GM18508 (cell line): ENCODE measurements at regions not wholly inside any gene's neighbourhood (a gene's known extent, or its start where the extent isn't known, plus 50 kb on each side); places are given as distances from the start of the nearest gene placed in this dataset.
"Not testable (repeated sequence)": the region's sequence is repeated elsewhere in the genome, so short reads cannot be mapped to it uniquely, and the experiment has no call there.

ENCODE experiments used
- ATAC-seq: cut with Tn5 transposase; IDR thresholded peaks from one replicate; pipeline ENCODE4 v1.9.1; 2021; ENCODE audit warnings: moderate number of reproducible peaks; ENCODE audit not compliant: insufficient read depth, unreplicated experiment

DNA sequence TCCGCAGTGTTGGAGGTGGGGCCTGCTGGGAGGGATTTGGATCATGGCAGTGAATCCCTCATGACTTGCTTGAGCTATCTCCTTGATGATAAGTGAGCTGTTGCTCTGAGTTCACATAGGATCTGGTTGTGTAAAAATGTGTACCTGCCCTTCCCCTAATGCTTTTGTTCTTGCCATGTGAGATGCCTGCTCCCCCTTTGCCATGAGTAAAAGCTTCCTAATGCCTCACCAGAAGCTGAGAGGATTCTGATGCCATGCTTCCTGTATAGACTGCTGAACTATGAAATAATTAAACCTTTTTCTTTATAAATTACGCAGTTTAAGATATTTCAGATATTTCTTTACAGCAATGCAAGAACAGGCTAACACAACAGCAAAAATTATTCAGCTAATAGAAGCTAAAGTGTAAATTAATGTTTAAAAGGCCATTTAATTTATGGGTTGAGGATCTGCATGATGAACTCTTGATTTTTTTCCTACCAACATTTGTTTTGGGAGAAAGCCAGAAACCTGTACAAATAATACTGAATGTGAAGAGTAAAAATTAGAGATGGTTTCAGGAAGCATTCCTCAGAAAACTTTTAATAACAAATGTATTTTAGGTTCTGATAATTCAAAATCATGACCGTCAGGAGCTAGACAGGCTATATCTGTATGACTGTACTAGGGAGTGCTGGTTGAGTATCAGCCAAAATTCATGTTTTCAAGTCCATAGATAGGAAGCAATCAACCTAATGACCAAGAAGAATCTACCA, 177.5 kb upstream of the GRIA4 start:
- no peak for ATAC-seq

GRCh38 chr11:105429096-105429910, 180.6 kb upstream of the GRIA4 start:
- no peak for ATAC-seq

DNA sequence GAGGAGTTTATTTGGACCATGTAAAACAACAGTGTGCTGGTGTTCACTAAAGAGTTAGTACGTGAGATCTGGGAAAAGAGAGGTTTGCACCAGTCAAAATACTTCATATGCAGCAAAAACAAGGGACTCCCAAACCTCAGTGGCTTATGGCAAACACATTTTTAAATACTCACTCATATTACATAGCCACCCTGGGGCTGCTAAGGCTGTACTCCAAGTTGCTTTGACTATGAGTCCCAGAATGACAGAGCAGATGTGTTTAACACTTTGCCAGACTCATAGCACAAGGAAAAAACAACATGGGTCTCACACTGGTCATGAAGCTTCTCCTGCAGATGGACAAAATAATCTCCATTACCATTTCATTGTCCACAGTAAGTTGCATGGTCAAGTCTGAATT, 202.8 kb upstream of the GRIA4 start:
- ATAC-seq = no peak

DNA sequence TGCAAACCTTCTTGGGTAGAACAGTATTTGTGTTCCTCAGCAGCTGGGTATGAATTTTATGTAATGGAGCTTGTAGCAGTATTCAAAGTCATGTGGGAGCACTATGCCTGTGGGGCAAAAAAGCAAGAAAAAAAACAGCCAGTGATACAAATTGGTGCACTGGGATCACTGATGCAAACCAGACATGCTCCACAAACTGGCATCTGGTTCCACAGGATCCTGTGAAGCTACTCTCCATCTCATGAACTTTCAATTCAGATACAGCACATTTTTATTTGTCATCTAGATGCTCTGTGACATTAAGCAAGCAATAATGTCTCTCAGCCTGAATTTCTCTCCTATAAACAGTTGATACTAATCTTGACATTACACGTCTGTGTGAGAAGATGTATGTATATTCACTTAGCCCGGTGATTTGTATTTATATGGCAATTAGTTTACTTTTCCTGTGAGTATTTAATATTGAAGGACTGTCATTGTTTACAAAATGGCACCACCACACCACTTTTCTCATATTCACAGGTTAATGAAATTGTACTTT, 208.5 kb upstream of the GRIA4 start:
- ATAC-seq = no peak

- no peak for ATAC-seq
These were observed 210.4 kb upstream of the GRIA4 start for GRCh38 chr11:105399511-105399910.

- ATAC-seq = no peak
These were observed 211.2 kb upstream of the GRIA4 start for GRCh38 chr11:105398636-105399035.

DNA sequence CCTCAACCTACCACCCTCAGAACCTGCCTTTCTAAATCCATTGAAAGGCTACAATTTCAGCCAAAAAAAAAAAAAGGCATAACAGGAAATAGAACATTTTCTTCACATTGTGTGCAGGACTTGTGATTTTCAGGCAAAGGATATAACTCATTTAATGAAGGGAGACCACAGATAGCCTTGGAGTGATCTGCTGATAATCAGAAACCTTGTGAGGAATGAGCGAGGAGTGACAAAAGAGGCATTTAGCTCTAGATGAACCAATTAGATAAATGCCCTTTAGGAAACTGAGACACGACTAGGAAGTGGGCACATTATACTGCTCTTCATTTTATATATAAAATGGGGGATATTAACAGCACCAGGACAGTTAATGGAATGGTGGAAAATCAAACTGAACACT, 216.5 kb upstream of the GRIA4 start:
- ATAC-seq = no peak

GRCh38 chr11:105392556-105392955, 217.3 kb upstream of the GRIA4 start:
- no peak for ATAC-seq

GRCh38 chr11:105389952-105390351, 219.9 kb upstream of the GRIA4 start:
- no peak for ATAC-seq

DNA sequence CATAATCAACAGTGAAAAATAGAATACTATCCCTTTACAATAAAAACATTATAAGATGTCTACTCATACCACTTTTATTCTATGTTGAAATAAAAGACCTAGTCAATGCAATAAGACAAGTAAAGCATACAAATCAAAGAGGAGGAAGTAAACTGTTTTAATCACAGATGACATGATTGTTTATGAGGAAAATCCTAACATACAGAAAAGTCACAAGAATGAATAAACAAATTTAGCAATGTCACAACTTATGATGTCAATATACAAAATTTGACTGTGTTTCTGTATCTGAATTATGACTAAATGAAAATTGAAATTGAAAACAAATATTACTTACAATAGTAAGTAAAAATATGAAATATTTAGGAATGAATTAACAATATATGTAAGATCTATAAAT, 221.9 kb upstream of the GRIA4 start:
- ATAC-seq = no peak

DNA sequence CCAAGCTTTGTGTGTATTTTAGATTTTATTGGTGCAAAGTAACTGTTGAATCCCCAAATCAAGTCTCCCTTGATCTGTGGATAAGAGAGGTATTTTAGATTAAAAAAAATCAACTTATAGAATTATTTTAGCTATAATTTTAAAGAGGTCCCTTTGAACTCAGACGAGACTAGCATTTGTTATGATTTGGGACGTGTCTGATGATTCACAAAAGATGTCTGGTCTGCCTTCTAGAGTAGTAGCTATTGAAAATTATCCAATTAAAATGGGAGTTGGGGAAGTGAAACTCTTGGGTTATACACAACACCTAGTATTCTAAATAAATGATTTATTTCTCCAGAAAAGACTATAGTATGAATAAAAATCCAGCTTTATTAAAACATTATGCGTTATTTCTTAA, 227.9 kb upstream of the GRIA4 start:
- ATAC-seq = no peak

- ATAC-seq = no peak
These were observed 232.0 kb upstream of the GRIA4 start for GRCh38 chr11:105377870-105378269.

DNA sequence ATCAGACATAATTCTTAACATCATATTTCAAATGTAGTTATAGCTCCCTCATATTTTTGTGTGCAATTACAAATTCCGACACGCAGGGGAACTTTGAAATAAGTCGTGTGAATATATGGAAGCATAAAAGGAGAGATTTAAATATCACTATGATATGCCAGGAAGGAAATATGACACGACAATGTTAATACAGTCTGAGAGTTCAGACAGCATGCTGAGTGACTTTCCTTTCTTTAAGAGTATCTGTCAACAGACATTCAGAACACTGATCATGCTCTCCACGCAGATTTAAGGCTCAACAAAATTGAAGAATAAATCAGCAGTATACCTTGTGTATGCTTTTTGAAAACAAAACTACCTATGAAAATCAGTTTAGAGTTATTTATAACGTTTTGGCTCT, 232.6 kb upstream of the CARD18 start:
- no peak for ATAC-seq

GRCh38 chr11:105371311-105371710, 231.7 kb upstream of the CARD18 start:
- no peak for ATAC-seq

- ATAC-seq = no peak
These were observed 229.1 kb upstream of the CARD18 start for GRCh38 chr11:105368711-105369110.

DNA sequence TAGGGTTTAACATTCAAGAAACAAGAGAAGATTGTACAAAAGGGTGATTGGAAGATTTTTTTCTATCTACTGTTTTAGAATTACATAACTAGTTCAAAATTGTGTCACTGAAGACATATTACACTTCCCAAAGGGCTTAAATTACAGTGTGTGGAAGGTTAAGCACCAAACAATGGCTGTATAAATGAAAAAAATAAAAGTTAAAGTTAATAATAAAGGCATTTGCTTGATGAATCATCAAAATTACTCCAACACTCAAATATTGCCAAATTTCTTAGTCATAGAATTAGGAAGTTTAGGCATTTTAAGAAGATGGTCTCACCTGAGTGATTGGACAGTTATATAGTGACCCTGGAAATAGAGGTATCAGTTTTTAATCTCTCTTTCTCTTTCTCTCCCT, 227.6 kb upstream of the CARD18 start:
- no peak for ATAC-seq

GRCh38 chr11:105361651-105362050, 222.1 kb upstream of the CARD18 start:
- ATAC-seq = no peak

- no peak for ATAC-seq
These were observed 218.2 kb upstream of the CARD18 start for GRCh38 chr11:105357764-105358163.

- no peak for ATAC-seq
These were observed 217.6 kb upstream of the CARD18 start for GRCh38 chr11:105357146-105357545.

DNA sequence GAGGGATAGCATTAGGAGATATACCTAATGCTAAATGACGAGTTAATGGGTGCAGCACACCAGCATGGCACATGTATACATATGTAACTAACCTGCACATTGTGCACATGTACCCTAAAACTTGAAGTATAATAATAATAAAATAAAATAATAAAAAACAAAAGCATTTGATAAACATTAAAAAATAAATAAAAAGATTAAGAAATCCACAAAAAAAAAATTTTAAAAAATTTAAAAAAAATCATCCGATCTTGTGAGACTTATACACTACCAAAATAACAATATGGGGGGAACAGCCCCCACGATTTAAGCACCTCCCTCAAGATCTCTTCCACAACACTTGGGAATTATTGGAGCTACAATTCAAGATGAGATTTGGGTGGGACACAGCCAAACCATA, 210.3 kb upstream of the CARD18 start:
- not testable (repeated sequence) for ATAC-seq

- ATAC-seq = no peak
These were observed 205.4 kb upstream of the CARD18 start for GRCh38 chr11:105344938-105345337.
